ENCODE measurements at regions not wholly inside any gene's neighbourhood (a gene's known extent, or its start where the extent isn't known, plus 50 kb on each side); places are given as distances from the start of the nearest gene placed in this dataset.

- TF ChIP-seq CTCF (optimal IDR thresholded peaks at IDR 0.05 in 1 of 3, IDR thresholded peaks at IDR 0.05 in 1 of 3, conservative IDR thresholded peaks at IDR 0.05 in 1 of 3; ENCODE audit: extremely low read depth in 1 of 3, insufficient read depth in 2 of 3, low read length in 3 of 3) (peak in 2 of 3 experiments; percentile 41 to 56), EZH2 (IDR thresholded peaks at IDR 0.05; ENCODE audit: low read length) (no peak)
Measured at GRCh38 chr3:168511428-168512014, 415.8 kb upstream of the GOLIM4 start.

Data from keratinocyte (primary cell).